B cell (primary cell): ENCODE measurements at regions not wholly inside any gene's neighbourhood (a gene's known extent, or its start where the extent isn't known, plus 50 kb on each side); places are given as distances from the start of the nearest gene placed in this dataset.

Source experiments
- CTCF ChIP-seq: fragments of 200-600 bp; IDR thresholded peaks from one replicate; pipeline ENCODE4 v1.8.0; 2022; ENCODE audit warnings: antibody characterized with exemption, mild to moderate bottlenecking
- EZH2 ChIP-seq: IDR thresholded peaks from 2 replicates; pipeline ENCODE4 v1.6.1; 2012; ENCODE audit warnings: borderline replicate concordance, low read depth, mild to moderate bottlenecking, moderate library complexity, low read length; ENCODE audit not compliant: insufficient read depth, poor library complexity, severe bottlenecking

GRCh38 chr3:21860082-21860475, 109.1 kb upstream of the ZNF385D start:
- no peak for TF ChIP-seq EZH2
- TF ChIP-seq CTCF = no peak
